ENCODE measurements at regions not wholly inside any gene's neighbourhood (a gene's known extent, or its start where the extent isn't known, plus 50 kb on each side); places are given as distances from the start of the nearest gene placed in this dataset.

GRCh38 chr5:86879086-86879485, 261.3 kb downstream of the COX7C start:
- Histone ChIP-seq H3K9me1 (ENCODE audit: insufficient read depth, low read length) (no peaks in the 10 kb centered on the region), H4K5ac (ENCODE audit: low read depth, low read length) (no peak overlapping the region), H3K4me3 (ENCODE audit: insufficient read depth, low read depth, low read length) (no peak overlapping the region), H2BK20ac (ENCODE audit: low read depth, low read length) (no peak overlapping the region), H4K20me1 (ENCODE audit: insufficient read depth, low read length) (no peaks in the 10 kb centered on the region), H2AK9ac (replicated peaks; ENCODE audit: low read depth, low read length, poor library complexity) (no peak overlapping the region), H3K27ac (ENCODE audit: insufficient read depth, low read length) (no peak overlapping the region), H3K4me2 (ENCODE audit: low read depth, low read length) (no peak overlapping the region), H2AFZ (replicated peaks; ENCODE audit: low read length, poor library complexity) (no peak overlapping the region), H3K18ac (ENCODE audit: low read depth, low read length) (no peak overlapping the region), H4K91ac (ENCODE audit: insufficient read depth, low read depth, low read length) (no peak overlapping the region), H3K56ac (ENCODE audit: extremely low read depth, insufficient read depth, low read length) (no peak overlapping the region), H2BK120ac (ENCODE audit: low read depth, low read length) (no peak overlapping the region), H3K4ac (ENCODE audit: low read depth, low read length) (no peak overlapping the region), H2AK5ac (ENCODE audit: low read depth, low read length) (no peak overlapping the region), H3K23ac (ENCODE audit: low read depth, low read length) (no peak overlapping the region), H3K9me3 (ENCODE audit: control insufficient read depth, insufficient read depth, low read length) (no peaks in the 10 kb centered on the region), H3K14ac (replicated peaks; ENCODE audit: low read depth, low read length) (no peak overlapping the region), H3K79me1 (ENCODE audit: low read depth in 1 of 2, low read length in 2 of 2) (no peaks in the 10 kb centered on the region), H3K27me3 (ENCODE audit: control insufficient read depth, insufficient read depth, low read length) (no peaks in the 10 kb centered on the region), H4K8ac (ENCODE audit: low read depth in 2 of 2, low read length in 2 of 2) (no peak overlapping the region), H3K4me1 (ENCODE audit: control insufficient read depth, insufficient read depth, low read length) (no peaks in the 10 kb centered on the region), H3K36me3 (ENCODE audit: control insufficient read depth, insufficient read depth, low read length) (no peaks in the 10 kb centered on the region), H2BK5ac (ENCODE audit: low read depth, low read length, poor library complexity, severe bottlenecking) (no peak overlapping the region), H2BK15ac (ENCODE audit: low read depth, low read length) (no peak overlapping the region), H3K9ac (ENCODE audit: low read depth, low read length) (no peak overlapping the region)
- POLR2A ChIA-PET (ENCODE audit: unreplicated experiment): no interaction called here
- no TSS peak for BruUV-seq (replicated peaks)
- TF ChIP-seq BHLHE40 (IDR thresholded peaks at IDR 0.05; ENCODE audit: low read depth, low read length): no peak
- no peak for TF ChIP-seq CEBPB (IDR thresholded peaks at IDR 0.05; ENCODE audit: low read depth, low read length)
- no peak for TF ChIP-seq FOS (IDR thresholded peaks at IDR 0.05; ENCODE audit: low read depth, low read length)
- TF ChIP-seq SMC3 (IDR thresholded peaks at IDR 0.05; ENCODE audit: low read depth, low read length): no peak
- TF ChIP-seq POLR2A (IDR thresholded peaks at IDR 0.05; ENCODE audit: low read depth, low read length): no peak
- no peak for TF ChIP-seq USF2 (IDR thresholded peaks at IDR 0.05; ENCODE audit: low read depth, low read length)
- TF ChIP-seq CTCF (conservative IDR thresholded peaks at IDR 0.05; ENCODE audit: low read depth, low read length): no peak
- TF ChIP-seq NFE2L2 (IDR thresholded peaks at IDR 0.05; ENCODE audit: low read depth, low read length): no peak
- TF ChIP-seq RAD21 (IDR thresholded peaks at IDR 0.05; ENCODE audit: low read length): no peak
- no peak for TF ChIP-seq RFX5 (IDR thresholded peaks at IDR 0.05; ENCODE audit: low read depth, low read length)
- TF ChIP-seq MXI1 (IDR thresholded peaks at IDR 0.05; ENCODE audit: borderline replicate concordance, low read depth, low read length): no peak
- no peak for TF ChIP-seq MAZ (IDR thresholded peaks at IDR 0.05; ENCODE audit: borderline replicate concordance, low read depth, low read length)
- no peak for TF ChIP-seq ELK1 (IDR thresholded peaks at IDR 0.05; ENCODE audit: borderline replicate concordance, low read depth, low read length)
- TF ChIP-seq CHD1 (IDR thresholded peaks at IDR 0.05; ENCODE audit: low read depth, low read length): no peak
- no peak for TF ChIP-seq MAFK (IDR thresholded peaks at IDR 0.05; ENCODE audit: low read depth, low read length)
- no peak for TF ChIP-seq RCOR1 (IDR thresholded peaks at IDR 0.05; ENCODE audit: insufficient replicate concordance, low read length)
- dilution Hi-C loops (cut with HindIII; ENCODE audit: low sequenced_read_pairs, unreplicated experiment): no loop called here
- ATAC-seq (ENCODE audit: low read depth) (no peak), DNase-seq (no peak)
- CTCF ChIA-PET: interaction anchor here (0.6 to 1.7 kb wide), 2 partner anchors 82 to 132 kb away, joined by 3 to 5 read pairs; no protein-coding TSS in a partner anchor
- intact Hi-C loops (cut with micrococcal nuclease): no loop called here
- in situ Hi-C loops (cut with MboI; ENCODE audit: low sequenced_read_pairs): no loop called here
